GM12872 (cell line): ENCODE measurements at regions not wholly inside any gene's neighbourhood (a gene's known extent, or its start where the extent isn't known, plus 50 kb on each side); places are given as distances from the start of the nearest gene placed in this dataset.

Source experiments
- CTCF ChIP-seq: IDR thresholded peaks from 3 replicates; pipeline ENCODE4 v1.5.1; 2011; ENCODE audit warnings: low read depth, mild to moderate bottlenecking, low read length, moderate library complexity; ENCODE audit not compliant: insufficient read depth

- no peak for TF ChIP-seq CTCF
Measured at GRCh38 chr3:87390353-87390752, 114.0 kb upstream of the POU1F1 start.

GRCh38 chr3:87375231-87375682 lies 98.9 kb upstream of the POU1F1 start:
- no peak for TF ChIP-seq CTCF

- TF ChIP-seq CTCF, result no peak
Measured at GRCh38 chr3:87370007-87370406, 93.6 kb upstream of the POU1F1 start.

GRCh38 chr3:87367736-87368135 lies 91.4 kb upstream of the POU1F1 start:
- TF ChIP-seq CTCF, result no peak

- TF ChIP-seq CTCF, result no peak
Measured at GRCh38 chr3:87363721-87364120, 87.3 kb upstream of the POU1F1 start.

GRCh38 chr3:87361956-87362355 lies 85.6 kb upstream of the POU1F1 start:
- TF ChIP-seq CTCF, result no peak

GRCh38 chr3:87361271-87361670 lies 84.9 kb upstream of the POU1F1 start:
- no peak for TF ChIP-seq CTCF

GRCh38 chr3:87359826-87360225 lies 83.4 kb upstream of the POU1F1 start:
- TF ChIP-seq CTCF, result no peak
